GM11168 (cell line): ENCODE measurements at regions not wholly inside any gene's neighbourhood (a gene's known extent, or its start where the extent isn't known, plus 50 kb on each side); places are given as distances from the start of the nearest gene placed in this dataset.
"Not testable (repeated sequence)": the region's sequence is repeated elsewhere in the genome, so short reads cannot be mapped to it uniquely, and the experiment has no call there.

Source experiments
- in situ Hi-C: fragments of 300-500 bp; cut with MboI; formaldehyde crosslinking; loops from one replicate; pipeline ENCODE4 v1.12.0; 2022; ENCODE audit warnings: low sequenced_read_pairs; ENCODE audit not compliant: unreplicated experiment

DNA sequence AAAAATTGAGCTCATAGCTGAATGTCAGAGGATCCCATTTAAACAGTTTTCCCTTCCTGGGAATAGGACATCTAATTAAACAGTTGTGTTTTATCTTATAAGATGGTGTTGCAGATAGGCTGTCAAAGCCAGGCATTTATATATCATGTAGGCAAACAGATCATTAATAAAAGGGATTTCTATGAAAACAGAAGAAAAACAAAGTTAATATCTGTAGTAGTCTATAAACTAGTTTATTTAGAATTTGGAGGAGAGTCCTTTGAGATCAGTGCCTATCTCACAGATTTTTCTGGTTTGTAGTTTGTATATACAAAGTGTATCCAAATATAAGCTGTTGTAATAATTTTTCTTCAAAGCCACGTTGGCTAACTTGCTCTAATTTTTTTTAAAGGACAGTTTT lies 1738.2 kb upstream of the PIK3C3 start:
- in situ Hi-C loops, result no loop called here

DNA sequence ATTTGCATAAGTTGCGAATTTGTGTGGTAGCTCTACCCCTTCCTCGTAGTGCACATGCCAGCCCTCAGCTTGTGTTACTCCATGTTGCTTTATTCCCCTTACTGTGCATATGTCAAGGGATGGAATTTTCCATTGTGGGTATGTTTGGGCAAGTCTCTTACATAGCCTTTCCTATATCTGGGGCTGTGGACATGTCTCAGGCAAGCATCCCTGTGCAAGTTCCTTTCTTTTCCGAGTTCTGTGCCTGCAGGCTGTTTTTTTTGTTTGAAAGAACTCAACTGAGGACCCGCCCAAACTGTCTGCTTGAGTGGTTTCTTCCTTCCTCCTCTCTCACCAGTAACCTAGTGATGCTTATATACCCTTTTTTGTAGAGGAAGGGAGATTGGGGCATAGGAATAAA lies 1739.1 kb upstream of the PIK3C3 start:
- in situ Hi-C loops, result no loop called here

DNA sequence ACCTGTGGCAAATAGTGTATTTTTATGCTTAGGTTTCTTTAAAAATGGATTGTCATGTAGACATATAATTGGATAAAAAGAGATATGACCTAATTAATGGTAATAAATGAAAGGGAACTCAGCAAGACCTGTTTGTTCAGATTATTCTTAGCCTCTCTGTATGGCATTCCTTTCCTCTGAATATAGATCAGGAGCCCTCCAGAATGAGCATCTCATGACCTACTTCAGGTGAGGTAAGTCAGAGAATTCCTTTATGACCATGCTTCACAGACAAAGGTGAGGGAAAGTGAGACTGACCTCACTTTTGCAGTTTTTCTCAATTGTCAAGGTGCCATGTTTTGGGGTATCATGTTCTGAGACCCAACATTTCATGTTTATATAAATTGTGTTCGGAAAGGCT lies 1744.3 kb upstream of the PIK3C3 start:
- in situ Hi-C loops, result no loop called here

DNA sequence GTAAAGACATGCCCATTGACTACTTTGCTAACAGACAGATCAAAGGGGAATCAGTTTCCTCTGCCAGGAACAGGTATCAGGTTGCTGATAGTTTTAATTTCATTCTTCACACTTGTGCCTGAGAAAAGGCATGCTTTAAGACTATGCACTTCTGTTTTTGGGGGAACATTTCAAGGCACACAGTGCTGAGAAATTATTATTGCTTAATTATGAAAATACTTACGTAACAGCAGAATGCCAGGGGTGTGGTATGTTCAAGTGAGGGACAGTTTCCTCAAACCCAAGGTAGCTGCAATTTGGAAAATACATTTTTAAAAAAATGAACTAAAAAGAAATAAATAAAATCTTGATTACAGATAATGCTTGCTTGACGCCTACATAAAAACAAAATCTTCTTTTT lies 1746.1 kb upstream of the PIK3C3 start:
- in situ Hi-C loops, result no loop called here

DNA sequence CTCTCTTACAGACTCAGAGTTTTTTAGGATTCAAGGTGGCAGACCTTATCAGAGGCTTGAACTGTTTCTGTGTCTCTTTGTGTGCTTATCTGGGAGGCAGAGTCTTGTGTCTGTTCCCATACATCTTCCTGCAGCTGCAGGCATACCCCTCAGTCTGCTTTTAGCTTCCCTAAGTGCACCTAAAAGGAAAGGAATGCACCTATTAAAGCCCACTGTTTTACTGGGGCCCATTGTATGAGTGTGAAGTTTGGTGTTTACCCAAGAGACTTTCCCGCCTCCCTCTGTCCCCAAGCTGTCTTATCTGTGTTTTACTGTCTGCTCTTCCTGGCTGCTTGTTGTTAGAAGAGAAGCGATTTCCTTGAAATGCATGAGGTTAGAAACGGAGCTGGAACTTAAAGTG lies 1757.3 kb upstream of the PIK3C3 start:
- in situ Hi-C loops, result no loop called here

DNA sequence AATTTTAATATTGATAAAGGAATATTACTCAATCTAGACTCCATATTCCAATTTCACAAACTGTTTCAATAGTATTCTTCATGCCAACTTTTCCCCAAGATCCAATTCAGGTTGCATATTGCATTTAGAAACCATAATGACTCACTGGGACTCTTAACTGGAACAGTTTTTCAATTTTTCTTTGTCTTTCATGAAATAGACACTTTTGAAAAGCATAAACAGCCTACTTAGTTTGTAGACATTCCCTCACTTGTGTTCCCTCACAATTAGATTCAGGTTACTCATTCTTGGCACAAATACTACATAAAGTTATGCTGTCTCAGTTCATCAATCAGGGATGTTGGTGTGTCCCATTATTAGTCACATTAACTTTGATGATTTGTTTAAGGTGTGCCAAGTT lies 1768.4 kb upstream of the PIK3C3 start:
- in situ Hi-C loops, result no loop called here

DNA sequence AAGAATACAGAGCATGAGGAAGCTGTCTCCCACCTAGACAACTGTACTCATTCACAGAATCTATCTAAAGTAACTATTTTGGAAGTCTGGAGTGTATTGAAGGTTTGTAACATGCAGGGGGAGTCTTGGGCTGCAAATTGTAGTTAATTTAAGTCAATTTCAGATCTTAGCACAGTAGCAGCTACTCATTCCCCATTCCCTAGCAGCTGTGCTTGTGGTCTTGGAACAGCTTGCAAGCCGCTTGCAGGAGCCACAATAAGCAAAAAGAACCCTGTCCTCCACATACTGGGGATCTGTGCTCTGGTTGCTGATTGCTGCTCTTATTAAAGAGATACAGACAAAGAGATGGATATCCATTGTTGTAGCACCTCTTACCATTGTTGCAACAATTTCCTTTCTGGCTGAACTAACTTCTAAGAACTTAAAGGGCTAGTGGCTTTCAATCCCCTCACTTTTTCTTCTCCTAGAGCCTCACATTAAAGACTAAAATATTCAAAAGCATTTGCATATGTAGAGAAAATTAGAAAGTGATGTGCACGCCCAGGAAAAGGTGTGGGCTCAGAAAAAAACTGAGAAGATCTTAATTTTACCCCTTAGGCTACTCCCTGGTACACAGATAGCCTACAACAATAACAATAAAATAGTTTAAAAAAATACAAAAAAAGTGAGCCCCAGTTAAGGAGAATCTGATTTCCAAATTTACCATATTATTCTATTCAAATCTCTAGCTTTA lies 1775.1 kb upstream of the PIK3C3 start:
- in situ Hi-C loops, result no loop called here

DNA sequence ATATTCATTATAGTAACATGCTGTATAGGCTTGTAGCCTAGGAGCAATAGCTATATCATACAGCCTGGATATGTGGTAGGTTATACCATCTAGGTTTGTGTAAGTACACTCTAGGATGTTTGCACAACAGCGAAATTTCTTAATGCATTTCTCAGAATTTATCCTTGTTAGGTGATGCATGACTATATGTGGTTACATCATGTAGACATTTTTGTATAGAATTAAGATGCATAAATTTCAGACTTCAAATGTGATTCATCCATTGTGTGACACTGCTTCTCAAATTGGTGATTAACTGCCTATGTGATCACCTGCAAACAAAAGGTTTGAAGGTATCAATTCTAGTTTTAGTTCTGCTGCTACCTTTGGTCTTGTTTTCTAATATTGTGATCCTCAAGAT lies 1787.0 kb upstream of the PIK3C3 start:
- in situ Hi-C loops, result no loop called here

DNA sequence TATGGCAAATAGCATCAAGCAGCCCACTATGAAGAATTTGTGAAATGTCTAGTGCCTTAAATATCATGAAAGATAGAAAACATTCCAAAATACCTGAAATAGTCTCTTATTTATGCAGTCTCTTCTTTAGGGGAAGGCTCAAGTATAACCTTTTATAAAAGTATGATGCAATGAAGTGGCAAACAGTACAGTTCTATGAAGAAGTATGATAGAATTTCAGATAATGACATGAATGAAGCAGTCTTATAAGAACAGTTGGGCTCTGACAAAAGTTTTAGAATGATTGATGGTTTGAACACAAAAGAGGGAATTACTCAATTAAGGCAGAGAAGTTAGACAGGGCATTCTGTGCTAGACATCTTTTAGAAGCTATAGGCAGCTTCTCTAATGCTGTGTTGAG lies 1791.8 kb upstream of the PIK3C3 start:
- in situ Hi-C loops, result no loop called here

DNA sequence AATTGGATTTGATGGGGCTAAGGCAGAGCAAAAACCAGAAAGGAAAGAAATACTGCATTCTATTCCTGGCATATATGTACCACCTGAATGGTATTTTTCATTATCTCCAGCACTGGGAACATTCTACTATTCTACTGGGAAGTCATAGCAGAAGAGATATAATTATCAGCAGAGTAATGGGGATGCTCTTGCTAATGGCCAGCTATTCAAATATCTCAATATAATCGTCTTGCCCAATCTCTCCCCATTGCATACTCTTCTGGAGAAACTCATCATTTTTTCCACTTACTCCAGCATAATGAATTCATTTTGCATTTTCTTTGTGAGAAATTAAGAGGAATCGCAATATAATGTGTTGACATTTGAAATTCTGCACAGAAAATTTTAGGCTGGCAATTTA lies 1794.7 kb upstream of the PIK3C3 start:
- in situ Hi-C loops, result no loop called here

DNA sequence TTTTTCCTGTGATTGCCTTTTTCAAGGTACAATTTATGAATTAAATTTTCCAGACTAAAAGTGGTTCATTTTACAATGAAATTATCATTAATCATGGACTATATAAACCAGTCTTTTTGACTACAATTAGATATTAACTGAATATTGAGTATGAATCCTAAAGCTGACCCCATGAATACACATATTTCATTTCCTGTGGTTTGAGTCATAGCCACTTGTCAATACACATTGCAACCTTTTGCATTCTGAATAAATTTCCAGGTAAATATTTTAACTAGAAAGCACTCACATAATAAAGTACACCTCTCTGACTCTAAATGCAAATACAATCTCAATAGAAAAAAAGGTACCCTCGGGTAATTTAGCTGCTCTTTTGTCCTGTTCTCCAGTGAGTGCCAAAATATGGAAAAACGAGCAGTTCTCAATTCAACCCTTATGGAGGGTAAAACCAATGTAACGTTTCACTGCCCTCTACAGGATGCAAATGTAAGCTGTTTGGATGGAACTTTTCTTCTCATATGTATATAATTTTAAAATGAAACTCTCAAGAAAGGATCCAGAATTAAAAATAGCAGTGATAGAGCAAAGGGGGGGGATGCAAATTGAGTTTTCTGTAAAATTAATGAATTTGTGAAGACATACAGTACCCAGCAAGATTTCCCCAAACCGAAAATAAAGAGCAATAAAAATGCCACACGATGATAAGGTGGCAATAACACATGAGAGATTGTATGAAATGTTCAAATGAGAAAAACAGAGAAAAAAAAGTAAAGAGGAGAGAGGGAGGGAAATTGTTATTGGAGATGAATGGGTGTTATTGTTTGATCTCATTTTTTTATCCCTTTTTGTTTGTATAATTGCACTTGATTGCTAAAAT lies 1795.7 kb upstream of the PIK3C3 start:
- in situ Hi-C loops, result no loop called here

DNA sequence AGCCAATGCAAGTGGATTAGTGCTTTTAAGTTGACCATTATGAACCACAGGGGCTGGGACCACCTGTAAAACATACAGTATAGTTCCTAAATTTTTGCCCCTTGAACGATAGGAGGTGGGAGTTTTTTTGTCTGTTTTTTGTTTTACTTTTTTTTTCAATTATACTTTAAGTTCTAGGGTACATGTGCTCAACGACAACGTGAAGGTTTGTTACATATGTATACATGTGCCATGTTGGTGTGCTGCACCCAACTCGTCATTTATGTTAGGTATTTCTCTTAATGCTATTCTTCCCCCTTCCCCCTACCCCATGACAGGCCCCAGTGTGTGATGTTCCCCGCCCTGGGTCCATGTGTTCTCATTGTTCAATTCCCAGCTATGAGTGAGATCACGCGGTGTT lies 1797.9 kb upstream of the PIK3C3 start:
- in situ Hi-C loops, result no loop called here

DNA sequence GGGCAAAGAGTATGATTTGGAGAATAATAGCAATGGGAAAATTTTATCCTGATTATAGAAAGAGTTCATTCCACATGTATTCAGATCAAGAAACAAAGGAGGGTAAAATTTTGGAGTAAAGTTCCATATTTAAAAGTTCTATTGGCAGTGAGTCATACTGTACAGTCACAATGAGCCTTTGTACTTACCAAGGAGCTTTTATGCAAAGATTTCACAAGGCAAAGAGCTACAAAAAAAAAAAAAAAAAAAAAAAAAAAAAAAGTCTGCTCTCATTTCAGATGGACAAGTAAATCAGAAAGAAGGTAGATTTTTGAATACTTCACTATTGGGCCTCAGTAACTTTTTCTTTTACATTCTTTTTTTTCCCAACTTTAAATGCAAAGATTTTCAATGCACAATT lies 1802.2 kb upstream of the PIK3C3 start:
- in situ Hi-C loops, result no loop called here

DNA sequence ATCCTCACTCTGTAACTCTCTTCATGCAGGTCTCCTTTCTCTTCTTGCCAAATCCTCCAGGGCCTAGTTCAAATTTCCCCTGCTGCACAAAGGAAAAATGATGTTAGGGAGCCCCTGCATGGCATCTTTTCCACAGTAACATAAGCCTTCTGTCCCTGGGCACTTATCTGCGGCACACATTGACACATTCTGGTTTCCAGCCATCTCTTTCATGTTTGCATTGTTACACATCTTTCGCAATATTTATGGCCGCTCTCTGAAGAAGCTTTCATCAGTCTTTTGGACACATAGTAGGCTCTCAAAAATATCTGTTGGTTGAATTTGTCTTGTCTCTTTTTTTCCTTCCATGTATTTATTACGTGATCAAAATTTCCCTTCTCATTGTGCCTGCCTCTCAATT lies 1806.1 kb upstream of the PIK3C3 start:
- in situ Hi-C loops, result no loop called here

DNA sequence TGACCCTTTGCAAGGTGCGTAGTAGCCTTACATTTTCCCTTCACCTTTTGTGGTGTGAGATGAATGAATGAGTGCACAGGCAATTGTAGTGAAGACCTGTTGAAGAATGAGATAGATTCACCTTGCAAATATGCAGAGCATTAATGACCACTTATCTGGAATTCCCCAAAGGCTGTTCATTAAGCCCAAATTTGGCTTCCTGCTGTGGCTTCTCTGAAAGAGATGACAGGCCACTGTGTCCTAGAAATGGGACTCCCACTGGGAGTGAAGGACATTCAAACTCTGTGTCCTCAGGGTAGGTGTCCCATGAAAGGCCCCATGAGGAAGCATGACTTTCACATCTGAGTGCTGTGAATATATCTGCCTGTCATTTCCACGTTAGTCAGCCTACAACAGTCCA lies 1821.8 kb upstream of the PIK3C3 start:
- in situ Hi-C loops, result no loop called here

DNA sequence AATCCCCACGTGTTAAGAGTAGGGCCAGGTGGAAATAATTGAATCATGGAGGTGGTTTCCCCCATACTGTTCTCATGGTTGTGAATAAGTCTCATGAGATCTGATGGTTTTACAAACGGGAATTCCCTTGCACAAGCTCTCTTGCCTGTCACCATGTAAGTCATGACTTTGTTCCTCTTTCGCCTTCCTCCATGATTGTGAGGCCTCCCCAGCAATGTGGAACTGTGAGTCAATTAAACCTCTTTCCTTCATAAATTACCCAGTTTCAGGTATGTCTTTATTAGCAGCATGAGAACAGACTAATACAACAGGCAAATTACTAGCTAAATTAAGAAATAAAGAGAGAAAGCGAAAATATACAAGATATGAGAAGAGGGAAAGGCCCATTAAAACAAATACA lies 1822.6 kb upstream of the PIK3C3 start:
- in situ Hi-C loops, result not testable (repeated sequence)

DNA sequence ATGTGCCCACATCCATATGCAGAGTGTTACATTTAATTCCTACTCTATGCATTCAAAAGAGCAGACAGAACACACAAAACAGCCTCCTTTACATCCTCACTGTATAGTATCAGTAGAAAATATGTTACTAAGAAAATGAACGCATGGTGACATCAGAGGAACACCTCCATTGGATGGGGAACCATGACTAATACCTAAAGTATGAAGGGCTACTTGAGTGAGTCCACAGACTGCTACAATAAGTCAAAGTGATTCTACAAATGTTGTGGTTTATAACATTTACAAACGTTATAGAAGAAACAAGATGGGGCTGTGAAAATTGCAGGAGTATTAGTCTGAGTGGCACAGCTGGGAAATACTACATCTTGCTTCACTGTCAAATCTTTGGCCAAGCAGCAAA lies 1830.9 kb upstream of the PIK3C3 start:
- in situ Hi-C loops, result no loop called here

DNA sequence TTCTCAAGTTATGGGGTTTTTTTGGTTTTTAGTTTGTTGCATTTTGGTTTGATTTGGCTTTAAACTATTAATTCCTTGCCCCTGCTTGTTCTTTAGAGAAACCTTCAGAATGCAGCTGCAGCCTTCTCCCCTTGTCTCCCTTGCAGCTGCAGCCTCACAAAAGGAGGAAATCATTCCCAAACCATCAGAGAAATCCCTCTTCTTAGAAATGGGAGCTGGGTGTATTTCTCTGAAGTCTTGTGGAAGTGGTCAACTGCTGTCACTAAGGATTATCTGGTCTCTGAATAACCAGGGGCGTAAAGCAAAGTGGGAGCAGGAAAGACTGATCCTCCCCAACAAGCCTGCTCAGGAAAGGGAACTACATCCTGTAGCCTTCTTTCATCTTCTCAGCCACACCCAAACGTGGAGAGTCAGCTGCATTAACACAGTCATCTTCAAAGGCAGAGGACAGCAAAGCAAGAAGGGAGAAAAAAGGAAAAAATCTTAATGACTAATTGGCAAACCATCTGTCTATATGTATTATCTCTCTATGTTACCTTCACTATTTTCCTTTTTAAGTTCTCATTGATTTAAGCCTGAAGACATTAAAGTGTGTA lies 1834.1 kb upstream of the PIK3C3 start:
- in situ Hi-C loops, result no loop called here

DNA sequence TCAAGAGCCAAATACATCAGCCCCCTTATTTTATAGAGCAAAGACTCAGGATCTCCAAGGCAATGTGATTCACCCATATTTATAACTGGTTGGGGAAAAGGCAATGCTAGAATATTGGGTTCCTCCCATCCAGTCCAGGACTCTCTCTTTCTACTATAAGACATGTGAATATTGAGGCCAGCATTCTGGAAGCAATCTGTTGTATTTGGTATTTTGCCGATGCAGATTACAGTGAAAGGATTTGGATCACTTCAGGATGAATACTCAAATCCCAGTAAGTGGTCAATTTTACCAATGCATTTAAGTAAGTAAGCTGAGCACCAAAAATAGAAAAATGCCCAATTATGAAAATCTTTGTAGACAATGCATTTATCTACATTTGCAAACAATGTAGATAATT lies 1834.7 kb upstream of the PIK3C3 start:
- in situ Hi-C loops, result no loop called here

DNA sequence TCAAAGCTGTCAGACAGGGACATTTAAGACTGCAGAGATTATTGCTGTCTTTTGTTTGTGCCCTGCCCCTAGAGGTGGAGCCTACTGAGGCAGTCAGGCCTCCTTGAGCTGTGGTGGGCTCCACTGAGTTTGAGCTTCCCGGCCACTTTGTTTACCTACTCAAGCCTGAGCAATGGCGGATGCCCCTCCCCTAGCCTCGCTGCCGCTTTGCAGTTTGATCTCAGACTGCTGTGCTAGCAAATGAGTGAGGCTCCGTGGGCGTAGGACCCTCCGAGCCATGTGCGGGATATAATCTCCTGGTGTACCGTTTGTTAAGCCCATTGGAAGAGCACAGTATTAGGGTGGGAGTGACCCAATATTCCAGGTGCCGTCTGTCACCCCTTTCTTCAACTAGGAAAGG lies 1835.5 kb upstream of the PIK3C3 start:
- in situ Hi-C loops, result not testable (repeated sequence)

DNA sequence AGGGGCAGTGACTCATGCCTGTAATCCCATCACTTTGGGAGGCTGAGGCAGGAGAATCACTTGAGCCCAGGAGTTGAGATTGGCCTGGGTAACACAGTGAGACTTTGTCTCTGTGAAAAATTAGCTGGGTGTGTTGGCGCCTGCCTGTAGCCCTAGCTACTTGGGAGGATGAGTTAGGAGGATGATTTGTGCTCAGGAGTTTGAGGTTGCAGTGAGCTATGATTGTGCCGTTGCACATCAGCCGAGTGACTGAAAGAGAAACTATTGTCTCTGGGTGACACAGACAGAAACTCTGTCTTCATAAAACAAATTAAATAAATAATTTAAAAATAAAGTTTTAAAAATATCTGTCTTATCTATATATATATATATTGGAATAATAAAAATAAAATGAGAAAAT lies 1844.6 kb upstream of the PIK3C3 start:
- in situ Hi-C loops, result no loop called here
